Adipose tissue (tissue), 3 donors: ENCODE measurements at regions not wholly inside any gene's neighbourhood (a gene's known extent, or its start where the extent isn't known, plus 50 kb on each side); places are given as distances from the start of the nearest gene placed in this dataset.

Source experiments
- H3K27ac ChIP-seq: one replicate; pipeline ENCODE4 v1.5.1; 2013; ENCODE audit warnings: low read depth, low read length
- WGBS, 3 donors: extraction: QIAGEN DNeasy Blood & Tissue Kit; methylation state at CpG; one replicate each; pipeline ENCODE4 v1.1.7; 2013; 5-methylcytosine and 5-hydroxymethylcytosine counted together
- donor health status: healthy with polysubstance abuse.
- donor health status: Bipolar disorder and iron deficiency.
- donor health status: healthy.

- no peak overlapping the region for H3K27ac ChIP-seq
These were observed 126.9 kb downstream of the TDRD15 start for GRCh38 chr2:21250673-21251072.

- H3K27ac ChIP-seq: no peak overlapping the region
- WGBS, 3 donors: 62 to 72% (median 71%) methylated on average over 5 of the region's 5 CpGs
These were observed 127.6 kb downstream of the TDRD15 start for GRCh38 chr2:21251216-21251980.

GRCh38 chr2:21253311-21254027 lies 129.7 kb downstream of the TDRD15 start:
- H3K27ac ChIP-seq: no peak overlapping the region
- WGBS, 3 donors: 79 to 89% (median 84%) methylated on average over 3 of the region's 3 CpGs

GRCh38 chr2:21254170-21254965 lies 130.6 kb downstream of the TDRD15 start:
- no peak overlapping the region for H3K27ac ChIP-seq
- WGBS, 3 donors: 72 to 92% (median 89%) methylated on average over 6 of the region's 6 CpGs

- H3K27ac ChIP-seq: no peak overlapping the region
These were observed 132.2 kb downstream of the TDRD15 start for GRCh38 chr2:21256006-21256405.

GRCh38 chr2:21257621-21258020 lies 133.9 kb downstream of the TDRD15 start:
- 71 to 84% (median 74%) methylated on average over 2 of the region's 2 CpGs for WGBS, 3 donors
- H3K27ac ChIP-seq: no peak overlapping the region

More at GRCh38 chr2:21256006-21256405, 132.2 kb downstream of the TDRD15 start:
- 38 to 59% (median 50%) methylated on average over 5 of the region's 5 CpGs for WGBS, 3 donors

- WGBS, 3 donors: 49 to 80% (median 78%) methylated on average over 4 of the region's 4 CpGs
- no peak overlapping the region for H3K27ac ChIP-seq
These were observed 134.3 kb downstream of the TDRD15 start for GRCh38 chr2:21258082-21258481.

- no peak overlapping the region for H3K27ac ChIP-seq
- 80 to 94% (median 93%) methylated on average over 3 of the region's 3 CpGs for WGBS, 3 donors
These were observed 136.5 kb downstream of the TDRD15 start for GRCh38 chr2:21260311-21260710.

- H3K27ac ChIP-seq: no peak overlapping the region
- 73 to 76% (median 74%) methylated on average over 6 of the region's 6 CpGs for WGBS, 3 donors
These were observed 137.8 kb downstream of the TDRD15 start for GRCh38 chr2:21261591-21261990.

GRCh38 chr2:21262426-21262940 lies 138.7 kb downstream of the TDRD15 start:
- no peak overlapping the region for H3K27ac ChIP-seq
- WGBS, 3 donors: 75 to 80% (median 80%) methylated on average over 2 of the region's 2 CpGs

- no peak overlapping the region for H3K27ac ChIP-seq
- 54 to 95% (median 87%) methylated on average over 3 of the region's 3 CpGs for WGBS, 3 donors
These were observed 139.9 kb downstream of the TDRD15 start for GRCh38 chr2:21263622-21264021.

GRCh38 chr2:21265752-21266151 lies 142.0 kb downstream of the TDRD15 start:
- WGBS, 3 donors: 62 to 91% (median 63%) methylated on average over 3 of the region's 3 CpGs
- no peak overlapping the region for H3K27ac ChIP-seq

GRCh38 chr2:21267232-21267835 lies 143.6 kb downstream of the TDRD15 start:
- 59 to 68% (median 63%) methylated on average over 5 of the region's 5 CpGs for WGBS, 3 donors
- no peak overlapping the region for H3K27ac ChIP-seq

- WGBS, 3 donors: 69 to 80% (median 80%) methylated on average over 13 of the region's 13 CpGs
- no peak overlapping the region for H3K27ac ChIP-seq
These were observed 144.6 kb downstream of the TDRD15 start for GRCh38 chr2:21268197-21268877.

GRCh38 chr2:21268878-21269224 lies 145.1 kb downstream of the TDRD15 start:
- 52 to 77% (median 73%) methylated on average over 7 of the region's 7 CpGs for WGBS, 3 donors
- H3K27ac ChIP-seq: no peak overlapping the region

GRCh38 chr2:21269382-21269781 lies 145.6 kb downstream of the TDRD15 start:
- no peak overlapping the region for H3K27ac ChIP-seq
- 6 to 89% (median 73%) methylated on average over 1 of the region's 1 CpG for WGBS, 3 donors

GRCh38 chr2:21270083-21270491 lies 146.3 kb downstream of the TDRD15 start:
- WGBS, 3 donors: 36 to 76% (median 63%) methylated on average over 2 of the region's 2 CpGs
- H3K27ac ChIP-seq: no peak overlapping the region

GRCh38 chr2:21270708-21271122 lies 146.9 kb downstream of the TDRD15 start:
- H3K27ac ChIP-seq: no peak overlapping the region
- 40 to 64% (median 58%) methylated on average over 5 of the region's 5 CpGs for WGBS, 3 donors
